Chondrocyte (in vitro differentiated cells): ENCODE measurements at regions not wholly inside any gene's neighbourhood (a gene's known extent, or its start where the extent isn't known, plus 50 kb on each side); places are given as distances from the start of the nearest gene placed in this dataset.

Experiments
- DNase-seq: peaks from one replicate; pipeline ENCODE4 v3.0.0; 2021; ENCODE audit warnings: mixed read lengths, low spot score
- H3K27ac Mint-ChIP-seq: one replicate; pipeline ENCODE4 v1.8.0; 2021; ENCODE audit warnings: mild to moderate bottlenecking, moderate library complexity, mixed read lengths; ENCODE audit not compliant: unreplicated experiment
- H3K27me3 Mint-ChIP-seq: 2 replicates; pipeline ENCODE4 v1.8.0; 2021; ENCODE audit warnings: low read depth, mixed read lengths
- H3K36me3 Mint-ChIP-seq: 2 replicates; pipeline ENCODE4 v1.8.0; 2021; ENCODE audit warnings: low read depth, mixed read lengths
- H3K4me1 Mint-ChIP-seq: 2 replicates; pipeline ENCODE4 v1.8.0; 2021; ENCODE audit warnings: low read depth, mild to moderate bottlenecking, mixed read lengths
- H3K4me3 Mint-ChIP-seq: one replicate; pipeline ENCODE4 v1.8.0; 2021; ENCODE audit warnings: mild to moderate bottlenecking, moderate library complexity, mixed read lengths; ENCODE audit not compliant: unreplicated experiment
- H3K9me3 Mint-ChIP-seq: 2 replicates; pipeline ENCODE4 v1.8.0; 2021; ENCODE audit warnings: low read depth, mixed read lengths
- CTCF ChIP-seq: fragments of 200-600 bp; sonication (generic); IDR thresholded peaks from 2 replicates; pipeline ENCODE4 v1.5.0; 2021; ENCODE audit warnings: antibody characterized with exemption, mild to moderate bottlenecking, moderate library complexity

GRCh38 chr14:65344011-65344410 is 68.5 kb upstream of the FUT8 start:
- Mint-ChIP-seq H3K27me3 (no peaks in the 10 kb centered on the region), H3K4me3 (no peak overlapping the region), H3K9me3 (no peaks in the 10 kb centered on the region), H3K27ac (no peak overlapping the region), H3K4me1 (peaks cover 6% of the 10 kb centered on the region), H3K36me3 (no peaks in the 10 kb centered on the region)
- DNase-seq, result no peak
- TF ChIP-seq CTCF, result no peak

GRCh38 chr14:65345266-65345665 is 67.3 kb upstream of the FUT8 start:
- no peak for TF ChIP-seq CTCF
- Mint-ChIP-seq H3K36me3 (no peaks in the 10 kb centered on the region), H3K4me3 (no peak overlapping the region), H3K4me1 (peaks cover 6% of the 10 kb centered on the region), H3K27ac (no peak overlapping the region), H3K27me3 (no peaks in the 10 kb centered on the region), H3K9me3 (no peaks in the 10 kb centered on the region)
- no peak for DNase-seq

GRCh38 chr14:65346474-65346873 is 66.1 kb upstream of the FUT8 start:
- DNase-seq, result no peak
- Mint-ChIP-seq H3K9me3 (no peaks in the 10 kb centered on the region), H3K4me1 (peaks cover 6% of the 10 kb centered on the region), H3K27ac (no peak overlapping the region), H3K36me3 (no peaks in the 10 kb centered on the region), H3K27me3 (no peaks in the 10 kb centered on the region), H3K4me3 (no peak overlapping the region)
- no peak for TF ChIP-seq CTCF

- no peaks in the 10 kb centered on the region for H3K9me3 Mint-ChIP-seq
- no peak for TF ChIP-seq CTCF
- H3K4me3 Mint-ChIP-seq, result no peak overlapping the region
- no peaks in the 10 kb centered on the region for H3K36me3 Mint-ChIP-seq
- peaks cover 6% of the 10 kb centered on the region for H3K4me1 Mint-ChIP-seq
- no peak for DNase-seq
- H3K27ac Mint-ChIP-seq, result no peak overlapping the region
- no peaks in the 10 kb centered on the region for H3K27me3 Mint-ChIP-seq
Measured at GRCh38 chr14:65346895-65347294, 65.6 kb upstream of the FUT8 start.

- H3K4me3 Mint-ChIP-seq, result no peak overlapping the region
- no peaks in the 10 kb centered on the region for H3K36me3 Mint-ChIP-seq
- no peak overlapping the region for H3K27ac Mint-ChIP-seq
- peaks cover 6% of the 10 kb centered on the region for H3K4me1 Mint-ChIP-seq
- no peaks in the 10 kb centered on the region for H3K9me3 Mint-ChIP-seq
- TF ChIP-seq CTCF, result no peak
- H3K27me3 Mint-ChIP-seq, result no peaks in the 10 kb centered on the region
- no peak for DNase-seq
Measured at GRCh38 chr14:65348137-65348536, 64.4 kb upstream of the FUT8 start.
